GM13976 (cell line): ENCODE measurements at regions not wholly inside any gene's neighbourhood (a gene's known extent, or its start where the extent isn't known, plus 50 kb on each side); places are given as distances from the start of the nearest gene placed in this dataset.

Experiments used
- DNase-seq: peaks from one replicate; pipeline ENCODE4 v3.0.0; 2012; ENCODE audit warnings: low spot score
- in situ Hi-C: fragments of 300-500 bp; cut with MboI; formaldehyde crosslinking; loops from one replicate; pipeline ENCODE4 v1.12.0; 2022; ENCODE audit warnings: low sequenced_read_pairs, mixed read lengths, inconsistent platforms; ENCODE audit not compliant: unreplicated experiment
- TF ChIP-seq, protein P1 (sequence below): IDR thresholded peaks from 2 replicates; pipeline ENCODE4 v1.5.1; 2012; ENCODE audit warnings: borderline replicate concordance, mild to moderate bottlenecking; ENCODE audit not compliant: insufficient read depth; ENCODE audit errors: extremely low read depth, missing control alignments, control extremely low read depth

DNA sequence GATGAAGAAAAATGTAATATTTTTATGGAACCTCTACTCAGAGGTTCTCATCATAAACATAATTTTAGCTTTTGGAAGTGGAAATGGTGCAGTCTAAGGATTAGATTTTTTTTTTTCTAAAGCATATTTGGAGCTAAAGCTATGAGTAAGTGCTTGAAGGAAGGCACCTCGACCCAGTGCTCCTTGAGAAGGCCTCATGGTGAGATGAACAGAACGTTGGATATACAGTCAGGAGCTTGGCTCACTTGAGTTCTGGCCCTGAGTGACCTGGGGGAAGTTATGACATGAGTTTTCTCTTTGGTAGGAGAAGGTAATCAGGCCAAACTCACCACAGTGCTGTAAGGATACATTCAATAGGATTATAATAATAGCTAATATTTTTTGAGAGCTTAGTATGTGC is 163.3 kb downstream of the JCAD start:
- in situ Hi-C loops: no loop called here
- TF ChIP-seq, protein P1, sequence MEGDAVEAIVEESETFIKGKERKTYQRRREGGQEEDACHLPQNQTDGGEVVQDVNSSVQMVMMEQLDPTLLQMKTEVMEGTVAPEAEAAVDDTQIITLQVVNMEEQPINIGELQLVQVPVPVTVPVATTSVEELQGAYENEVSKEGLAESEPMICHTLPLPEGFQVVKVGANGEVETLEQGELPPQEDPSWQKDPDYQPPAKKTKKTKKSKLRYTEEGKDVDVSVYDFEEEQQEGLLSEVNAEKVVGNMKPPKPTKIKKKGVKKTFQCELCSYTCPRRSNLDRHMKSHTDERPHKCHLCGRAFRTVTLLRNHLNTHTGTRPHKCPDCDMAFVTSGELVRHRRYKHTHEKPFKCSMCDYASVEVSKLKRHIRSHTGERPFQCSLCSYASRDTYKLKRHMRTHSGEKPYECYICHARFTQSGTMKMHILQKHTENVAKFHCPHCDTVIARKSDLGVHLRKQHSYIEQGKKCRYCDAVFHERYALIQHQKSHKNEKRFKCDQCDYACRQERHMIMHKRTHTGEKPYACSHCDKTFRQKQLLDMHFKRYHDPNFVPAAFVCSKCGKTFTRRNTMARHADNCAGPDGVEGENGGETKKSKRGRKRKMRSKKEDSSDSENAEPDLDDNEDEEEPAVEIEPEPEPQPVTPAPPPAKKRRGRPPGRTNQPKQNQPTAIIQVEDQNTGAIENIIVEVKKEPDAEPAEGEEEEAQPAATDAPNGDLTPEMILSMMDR: no peak
- DNase-seq: no peak

DNA sequence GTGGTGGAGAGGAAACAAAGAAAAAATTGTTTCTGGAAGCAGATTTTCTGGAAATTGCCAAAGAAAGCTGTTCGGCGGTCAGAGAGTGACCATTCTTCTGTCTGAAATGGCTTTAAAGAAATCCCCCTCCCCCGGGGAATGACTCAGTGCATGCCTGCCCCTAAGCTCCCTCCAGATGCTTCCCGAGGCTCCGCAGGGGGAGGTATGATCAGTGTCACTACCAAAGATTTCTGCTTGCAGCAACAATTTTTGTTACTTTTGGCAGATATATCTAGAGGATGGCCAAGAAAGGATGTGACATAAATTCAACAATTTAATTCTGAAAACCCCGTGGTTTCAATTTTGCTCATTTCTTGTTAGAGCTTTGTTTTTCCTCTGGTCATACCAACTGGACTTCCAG is 163.9 kb downstream of the JCAD start:
- TF ChIP-seq, protein P1: no peak
- DNase-seq: no peak
- in situ Hi-C loops: no loop called here

DNA sequence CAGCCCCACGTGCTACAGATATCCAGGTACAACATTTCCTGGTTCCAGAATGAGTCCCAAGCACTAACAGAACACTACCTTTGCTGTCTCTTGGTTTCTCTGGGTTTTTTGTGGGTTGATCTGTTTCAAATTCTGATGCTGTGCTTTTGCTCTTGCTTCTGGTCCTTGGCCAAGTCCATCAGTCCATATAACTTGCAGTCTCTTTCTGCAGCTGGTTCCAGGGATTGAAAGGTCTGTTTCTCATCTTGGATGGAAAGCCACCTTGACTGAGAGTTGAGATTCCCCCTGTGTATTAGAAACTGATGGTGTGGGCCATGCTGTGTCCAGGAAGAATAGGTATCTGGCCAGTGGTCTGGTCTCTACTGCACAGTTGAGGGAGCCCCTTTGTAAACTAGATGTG is 171.1 kb downstream of the JCAD start:
- in situ Hi-C loops: no loop called here
- no peak for DNase-seq
- TF ChIP-seq, protein P1: no peak

GRCh38 chr10:29886299-29886698 is 173.1 kb downstream of the JCAD start:
- in situ Hi-C loops: no loop called here
- TF ChIP-seq, protein P1: no peak
- no peak for DNase-seq

DNA sequence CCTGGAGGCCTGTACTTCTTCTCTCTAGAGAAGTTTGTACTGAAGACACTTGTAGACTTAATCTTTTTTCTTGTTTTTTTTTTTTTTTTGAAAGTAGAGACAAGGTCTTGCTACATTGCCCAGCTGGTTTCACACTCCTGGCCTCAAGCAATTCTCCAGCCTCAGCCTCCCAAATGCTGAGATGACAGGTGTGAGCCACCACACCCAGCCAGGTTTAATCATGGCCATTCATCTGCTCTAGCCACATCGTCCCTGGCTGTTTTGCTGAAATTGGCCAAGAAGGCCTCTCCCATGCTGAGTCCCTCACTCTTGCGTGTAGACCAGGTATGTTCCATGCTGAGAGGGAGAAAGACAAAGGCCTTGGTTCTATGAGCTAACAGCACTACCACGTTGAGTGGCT is 176.2 kb downstream of the JCAD start:
- DNase-seq: no peak
- in situ Hi-C loops: no loop called here
- TF ChIP-seq, protein P1: no peak

GRCh38 chr10:29882766-29883165 is 176.6 kb downstream of the JCAD start:
- TF ChIP-seq, protein P1: no peak
- DNase-seq: no peak
- in situ Hi-C loops: no loop called here

GRCh38 chr10:29881811-29882210 is 177.6 kb downstream of the JCAD start:
- TF ChIP-seq, protein P1: no peak
- DNase-seq: no peak
- in situ Hi-C loops: no loop called here
